ENCODE measurements at regions not wholly inside any gene's neighbourhood (a gene's known extent, or its start where the extent isn't known, plus 50 kb on each side); places are given as distances from the start of the nearest gene placed in this dataset.

DNA sequence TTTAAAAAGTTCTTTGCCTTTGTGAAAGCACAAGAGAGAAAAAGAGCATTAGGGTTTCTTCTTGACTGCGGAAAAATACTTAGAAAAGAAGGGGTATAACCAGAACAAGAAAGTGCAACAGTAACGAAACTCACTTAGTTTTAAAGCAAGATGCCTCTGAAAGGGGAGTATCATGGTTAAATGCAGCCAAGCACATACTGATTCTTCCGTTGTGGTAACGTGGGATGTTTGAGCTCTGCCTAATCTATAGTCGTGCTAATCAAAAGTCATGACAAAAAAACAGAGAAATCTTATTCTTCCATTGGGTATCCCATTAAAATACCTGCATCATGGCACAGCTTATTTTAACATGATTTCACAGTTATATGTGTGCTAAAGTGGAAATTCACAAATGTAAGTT lies 187.8 kb upstream of the LRFN5 start:
- Mint-ChIP-seq H3K27ac (no peak overlapping the region), H3K4me1 (ENCODE audit: low read depth) (no peaks in the 10 kb centered on the region), H3K36me3 (ENCODE audit: low read depth) (no peaks in the 10 kb centered on the region), H3K9me3 (no peaks in the 10 kb centered on the region), H3K4me3 (no peak overlapping the region), H3K27me3 (no peaks in the 10 kb centered on the region)
- ATAC-seq (no peak), DNase-seq (no peak)
- POLR2A ChIA-PET = no interaction called here
- TF ChIP-seq, protein P1, sequence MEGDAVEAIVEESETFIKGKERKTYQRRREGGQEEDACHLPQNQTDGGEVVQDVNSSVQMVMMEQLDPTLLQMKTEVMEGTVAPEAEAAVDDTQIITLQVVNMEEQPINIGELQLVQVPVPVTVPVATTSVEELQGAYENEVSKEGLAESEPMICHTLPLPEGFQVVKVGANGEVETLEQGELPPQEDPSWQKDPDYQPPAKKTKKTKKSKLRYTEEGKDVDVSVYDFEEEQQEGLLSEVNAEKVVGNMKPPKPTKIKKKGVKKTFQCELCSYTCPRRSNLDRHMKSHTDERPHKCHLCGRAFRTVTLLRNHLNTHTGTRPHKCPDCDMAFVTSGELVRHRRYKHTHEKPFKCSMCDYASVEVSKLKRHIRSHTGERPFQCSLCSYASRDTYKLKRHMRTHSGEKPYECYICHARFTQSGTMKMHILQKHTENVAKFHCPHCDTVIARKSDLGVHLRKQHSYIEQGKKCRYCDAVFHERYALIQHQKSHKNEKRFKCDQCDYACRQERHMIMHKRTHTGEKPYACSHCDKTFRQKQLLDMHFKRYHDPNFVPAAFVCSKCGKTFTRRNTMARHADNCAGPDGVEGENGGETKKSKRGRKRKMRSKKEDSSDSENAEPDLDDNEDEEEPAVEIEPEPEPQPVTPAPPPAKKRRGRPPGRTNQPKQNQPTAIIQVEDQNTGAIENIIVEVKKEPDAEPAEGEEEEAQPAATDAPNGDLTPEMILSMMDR (IDR thresholded peaks at IDR 0.05) = no peak
- CTCF ChIA-PET = no interaction called here
- intact Hi-C loops (cut with micrococcal nuclease) = no loop called here

DNA sequence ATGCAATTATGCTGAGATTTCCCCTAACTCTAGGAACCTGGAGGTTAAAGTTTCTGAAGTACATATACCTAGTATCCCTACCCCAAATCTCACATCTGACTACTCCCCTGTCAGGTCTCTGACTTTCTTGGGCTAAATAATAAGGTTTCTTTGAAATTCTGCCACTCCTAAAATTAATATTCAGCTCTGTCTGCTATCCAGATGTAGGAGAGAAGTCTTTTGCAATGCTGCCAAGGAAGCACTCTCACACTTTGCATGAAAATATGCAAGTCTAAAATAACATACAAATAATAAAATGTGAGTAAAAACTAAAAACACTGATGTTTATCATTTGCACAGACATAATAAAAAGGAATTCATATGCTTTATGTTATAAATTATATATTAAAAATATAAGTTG lies 196.9 kb upstream of the LRFN5 start:
- intact Hi-C loops (cut with micrococcal nuclease) = no loop called here
- H3K27ac Mint-ChIP-seq = no peak overlapping the region
- H3K27me3 Mint-ChIP-seq = no peaks in the 10 kb centered on the region
- no peaks in the 10 kb centered on the region for H3K4me1 Mint-ChIP-seq (ENCODE audit: low read depth)
- ATAC-seq = no peak
- ChIA-PET POLR2A (no interaction called here), CTCF (no interaction called here)
- TF ChIP-seq, protein P1 (IDR thresholded peaks at IDR 0.05) = no peak
- no peak for DNase-seq
- H3K9me3 Mint-ChIP-seq = no peaks in the 10 kb centered on the region
- H3K36me3 Mint-ChIP-seq (ENCODE audit: low read depth) = no peaks in the 10 kb centered on the region
- H3K4me3 Mint-ChIP-seq = no peak overlapping the region

DNA sequence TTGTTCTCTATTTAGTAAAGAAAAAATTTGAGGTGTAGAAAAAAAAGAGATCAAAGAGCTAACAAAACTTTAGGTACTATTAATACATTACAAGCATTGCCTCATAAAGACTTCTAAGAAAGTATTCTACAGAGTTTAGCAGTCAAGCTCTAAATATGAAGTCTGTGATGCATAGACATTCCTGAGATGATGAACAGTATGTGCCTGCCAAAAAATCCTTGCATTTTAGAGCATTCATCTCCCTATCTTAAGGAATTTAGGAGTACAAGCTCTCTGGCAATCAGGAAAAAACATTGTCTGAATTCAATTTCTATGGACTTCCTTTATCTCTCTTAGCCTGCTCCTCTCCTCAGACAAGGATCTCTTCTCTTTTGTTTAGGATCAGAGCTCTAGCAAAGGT lies 202.6 kb upstream of the LRFN5 start:
- ATAC-seq = no peak
- TF ChIP-seq, protein P1 (IDR thresholded peaks at IDR 0.05) = no peak
- H3K9me3 Mint-ChIP-seq = no peaks in the 10 kb centered on the region
- no peak for DNase-seq
- intact Hi-C loops (cut with micrococcal nuclease) = no loop called here
- no peaks in the 10 kb centered on the region for H3K27me3 Mint-ChIP-seq
- CTCF ChIA-PET = no interaction called here
- POLR2A ChIA-PET = interaction anchor here (0.7 kb wide), 1 partner anchor 1684 kb away, joined by 3 read pairs; no protein-coding TSS in a partner anchor
- H3K27ac Mint-ChIP-seq = no peak overlapping the region
- no peaks in the 10 kb centered on the region for H3K36me3 Mint-ChIP-seq (ENCODE audit: low read depth)
- H3K4me1 Mint-ChIP-seq (ENCODE audit: low read depth) = no peaks in the 10 kb centered on the region
- no peak overlapping the region for H3K4me3 Mint-ChIP-seq

DNA sequence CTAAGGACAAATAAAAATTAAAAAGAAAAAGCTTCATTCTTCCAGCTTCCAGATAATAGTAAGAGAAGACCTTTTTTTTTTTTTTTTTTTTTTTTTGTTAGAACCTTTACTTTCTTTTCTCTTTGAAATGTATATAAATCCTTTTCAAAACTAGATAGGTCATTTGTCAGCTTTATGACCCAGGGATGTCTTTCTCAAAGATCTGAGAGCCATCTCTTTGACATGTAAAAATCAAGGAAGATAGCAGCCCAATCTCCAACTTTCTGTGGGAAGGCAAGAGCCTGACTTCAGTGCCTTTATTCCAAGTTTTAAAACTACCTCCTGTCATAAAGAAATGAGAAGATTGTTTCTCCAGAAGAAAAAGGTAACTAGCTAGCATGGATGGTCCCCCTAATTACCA lies 203.3 kb upstream of the LRFN5 start:
- intact Hi-C loops (cut with micrococcal nuclease) = no loop called here
- TF ChIP-seq, protein P1 (IDR thresholded peaks at IDR 0.05) = no peak
- H3K36me3 Mint-ChIP-seq (ENCODE audit: low read depth) = no peaks in the 10 kb centered on the region
- ChIA-PET POLR2A (no interaction called here), CTCF (no interaction called here)
- no peak for DNase-seq
- no peak overlapping the region for H3K4me3 Mint-ChIP-seq
- no peaks in the 10 kb centered on the region for H3K4me1 Mint-ChIP-seq (ENCODE audit: low read depth)
- peaks cover 3% of the 10 kb centered on the region for H3K9me3 Mint-ChIP-seq
- no peak overlapping the region for H3K27ac Mint-ChIP-seq
- ATAC-seq = no peak
- H3K27me3 Mint-ChIP-seq = no peaks in the 10 kb centered on the region

DNA sequence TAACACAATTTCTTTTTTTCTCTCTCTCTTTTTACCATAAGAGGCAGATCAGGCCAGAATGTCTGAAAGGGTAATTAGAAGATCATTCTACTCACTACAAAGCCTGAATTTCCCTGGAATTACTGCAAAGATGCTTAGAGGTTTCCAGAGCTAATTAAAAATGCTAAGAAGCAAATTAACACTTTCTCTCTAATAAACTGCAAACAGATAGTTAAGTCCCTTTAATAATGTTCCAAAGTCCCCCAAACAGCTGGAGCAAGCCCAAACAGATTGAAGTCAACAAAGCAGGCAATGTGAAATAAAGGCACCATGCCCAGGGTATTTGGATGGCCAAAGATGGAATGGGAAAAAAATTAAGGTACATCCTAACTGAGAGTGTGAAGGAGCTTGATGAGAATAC lies 208.8 kb upstream of the LRFN5 start:
- Mint-ChIP-seq H3K4me3 (no peak overlapping the region), H3K4me1 (ENCODE audit: low read depth) (no peaks in the 10 kb centered on the region), H3K36me3 (ENCODE audit: low read depth) (no peaks in the 10 kb centered on the region), H3K9me3 (peaks cover 3% of the 10 kb centered on the region), H3K27me3 (no peaks in the 10 kb centered on the region), H3K27ac (no peak overlapping the region)
- ChIA-PET POLR2A (no interaction called here), CTCF (interaction anchor here (0.8 kb wide), 1 partner anchor 11 kb away, joined by 3 read pairs; no protein-coding TSS in a partner anchor)
- intact Hi-C loops (cut with micrococcal nuclease) = no loop called here
- TF ChIP-seq, protein P1 (IDR thresholded peaks at IDR 0.05) = no peak
- DNase-seq = no peak
- no peak for ATAC-seq
